Tibial nerve (tissue), 4 donors: ENCODE measurements at regions not wholly inside any gene's neighbourhood (a gene's known extent, or its start where the extent isn't known, plus 50 kb on each side); places are given as distances from the start of the nearest gene placed in this dataset.

Source experiments
- EP300 ChIP-seq, 2 donors: sonication (generic); formaldehyde crosslinking; IDR thresholded peaks; one replicate each; pipeline ENCODE4 v1.6.1; 2017; ENCODE audit warnings: antibody characterized with exemption in 2 of 2, mild to moderate bottlenecking in 1 of 2
- POLR2A ChIP-seq, 2 donors: fragments of 450-650 bp; IDR thresholded peaks; one replicate each; pipeline ENCODE4 v1.6.1; 2017; ENCODE audit warnings: antibody characterized with exemption in 2 of 2, mild to moderate bottlenecking in 2 of 2, moderate library complexity in 2 of 2
- TF ChIP-seq, protein P1 (sequence below), 5 experiments: fragments of 200-600 bp in 3 of 5; fragments of 450-650 bp in 2 of 5; sonication (generic) in 3 of 5; IDR thresholded peaks; one replicate each; pipeline ENCODE4 v1.5.1; 2016 to 2019; ENCODE audit warnings: antibody characterized with exemption in 5 of 5, mild to moderate bottlenecking in 3 of 5, moderate library complexity in 2 of 5

DNA sequence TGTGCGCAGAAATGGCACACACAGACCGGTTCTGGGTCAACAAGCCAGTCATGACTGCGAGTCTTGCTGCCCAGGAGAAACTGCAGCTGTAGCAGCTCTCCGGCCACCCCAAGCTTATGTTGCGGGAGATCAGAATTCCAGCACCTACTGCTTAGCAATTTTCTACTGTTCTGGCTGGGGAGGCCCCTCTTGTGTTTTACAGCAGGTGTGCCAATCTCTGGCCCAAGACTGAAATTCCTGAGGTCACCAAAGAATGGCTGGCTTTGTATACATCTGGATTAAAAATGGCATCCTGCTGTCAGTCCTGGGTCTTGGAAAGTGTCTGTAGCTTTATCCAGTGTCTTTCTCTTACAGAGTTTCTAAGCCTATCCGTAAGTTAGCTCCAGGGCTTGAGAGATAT, 68.9 kb upstream of the TRAM1L1 start:
- TF ChIP-seq EP300 (IDR thresholded peaks at IDR 0.05), result no peak
- TF ChIP-seq, protein P1, sequence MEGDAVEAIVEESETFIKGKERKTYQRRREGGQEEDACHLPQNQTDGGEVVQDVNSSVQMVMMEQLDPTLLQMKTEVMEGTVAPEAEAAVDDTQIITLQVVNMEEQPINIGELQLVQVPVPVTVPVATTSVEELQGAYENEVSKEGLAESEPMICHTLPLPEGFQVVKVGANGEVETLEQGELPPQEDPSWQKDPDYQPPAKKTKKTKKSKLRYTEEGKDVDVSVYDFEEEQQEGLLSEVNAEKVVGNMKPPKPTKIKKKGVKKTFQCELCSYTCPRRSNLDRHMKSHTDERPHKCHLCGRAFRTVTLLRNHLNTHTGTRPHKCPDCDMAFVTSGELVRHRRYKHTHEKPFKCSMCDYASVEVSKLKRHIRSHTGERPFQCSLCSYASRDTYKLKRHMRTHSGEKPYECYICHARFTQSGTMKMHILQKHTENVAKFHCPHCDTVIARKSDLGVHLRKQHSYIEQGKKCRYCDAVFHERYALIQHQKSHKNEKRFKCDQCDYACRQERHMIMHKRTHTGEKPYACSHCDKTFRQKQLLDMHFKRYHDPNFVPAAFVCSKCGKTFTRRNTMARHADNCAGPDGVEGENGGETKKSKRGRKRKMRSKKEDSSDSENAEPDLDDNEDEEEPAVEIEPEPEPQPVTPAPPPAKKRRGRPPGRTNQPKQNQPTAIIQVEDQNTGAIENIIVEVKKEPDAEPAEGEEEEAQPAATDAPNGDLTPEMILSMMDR (IDR thresholded peaks at IDR 0.05), result no peak
- TF ChIP-seq POLR2A (IDR thresholded peaks at IDR 0.05), result no peak
